ENCODE measurements at regions not wholly inside any gene's neighbourhood (a gene's known extent, or its start where the extent isn't known, plus 50 kb on each side); places are given as distances from the start of the nearest gene placed in this dataset.
A peak's percentile ranks its signal among the peaks of the same experiment; 100 is the strongest.
"Not testable (repeated sequence)": the region's sequence is repeated elsewhere in the genome, so short reads cannot be mapped to it uniquely, and the experiment has no call there.

- no peak for DNase-seq (ENCODE audit: low spot score)
Observed at GRCh38 chr12:46945591-46945990, 119.8 kb upstream of the SLC38A4 start.

- DNase-seq (ENCODE audit: low spot score): no peak
Observed at GRCh38 chr12:46946137-46946536, 120.3 kb upstream of the SLC38A4 start.

GRCh38 chr12:46948936-46949545 is 123.2 kb upstream of the SLC38A4 start:
- DNase-seq (ENCODE audit: low spot score): no peak

GRCh38 chr12:46950094-46950493 is 124.3 kb upstream of the SLC38A4 start:
- no peak for DNase-seq (ENCODE audit: low spot score)

GRCh38 chr12:46952880-46953483 is 126.4 kb upstream of the PCED1B start:
- no peak for DNase-seq (ENCODE audit: low spot score)

- DNase-seq (ENCODE audit: low spot score): no peak
Observed at GRCh38 chr12:46956451-46957035, 122.9 kb upstream of the PCED1B start.

- DNase-seq (ENCODE audit: low spot score): no peak
Observed at GRCh38 chr12:46958053-46958452, 121.4 kb upstream of the PCED1B start.

GRCh38 chr12:46958599-46959290 is 120.7 kb upstream of the PCED1B start:
- DNase-seq (ENCODE audit: low spot score): peak; percentile 15

- DNase-seq (ENCODE audit: low spot score): no peak
Observed at GRCh38 chr12:46959502-46959901, 119.9 kb upstream of the PCED1B start.

- DNase-seq (ENCODE audit: low spot score): no peak
Observed at GRCh38 chr12:46960681-46961080, 118.7 kb upstream of the PCED1B start.

GRCh38 chr12:46963191-46963590 is 116.2 kb upstream of the PCED1B start:
- DNase-seq (ENCODE audit: low spot score): no peak

- DNase-seq (ENCODE audit: low spot score): no peak
Observed at GRCh38 chr12:46963977-46964971, 115.1 kb upstream of the PCED1B start.

GRCh38 chr12:46965137-46965536 is 114.3 kb upstream of the PCED1B start:
- no peak for DNase-seq (ENCODE audit: low spot score)

- no peak for DNase-seq (ENCODE audit: low spot score)
Observed at GRCh38 chr12:46965880-46966279, 113.5 kb upstream of the PCED1B start.

- DNase-seq (ENCODE audit: low spot score): no peak
Observed at GRCh38 chr12:46970636-46971035, 108.8 kb upstream of the PCED1B start.

- DNase-seq (ENCODE audit: low spot score): not testable (repeated sequence)
Observed at GRCh38 chr12:46973937-46974336, 105.5 kb upstream of the PCED1B start.

GRCh38 chr12:46977871-46978375 is 101.5 kb upstream of the PCED1B start:
- no peak for DNase-seq (ENCODE audit: low spot score)

- DNase-seq (ENCODE audit: low spot score): no peak
Observed at GRCh38 chr12:46981622-46982021, 97.8 kb upstream of the PCED1B start.

GRCh38 chr12:46982629-46983392 is 96.6 kb upstream of the PCED1B start:
- no peak for DNase-seq (ENCODE audit: low spot score)

- DNase-seq (ENCODE audit: low spot score): no peak
Observed at GRCh38 chr12:46983393-46983793, 96.0 kb upstream of the PCED1B start.
